ENCODE measurements at regions not wholly inside any gene's neighbourhood (a gene's known extent, or its start where the extent isn't known, plus 50 kb on each side); places are given as distances from the start of the nearest gene placed in this dataset.

- POLR2A ChIA-PET = no interaction called here
Observed at GRCh38 chr10:8454357-8454756, 399.9 kb downstream of the GATA3 start.

More at GRCh38 chr10:8454357-8454756, 399.9 kb downstream of the GATA3 start:
- ATAC-seq (no peak), FAIRE-seq (no peak), DNase-seq (ENCODE audit: low read depth, low spot score) (no peak)
- no peak overlapping the region for H3K4me2 ChIP-seq (ENCODE audit: control insufficient read depth, insufficient read depth)
- H3K4me3 ChIP-seq = no peak overlapping the region
- ChIA-PET RAD21 (ENCODE audit: unreplicated experiment) (no interaction called here), SMC1A (ENCODE audit: uncharacterized antibody, unreplicated experiment) (no interaction called here), CTCF (no interaction called here)
- H3K27ac ChIP-seq (ENCODE audit: control insufficient read depth, insufficient read depth) = no peak overlapping the region
- no peaks in the 10 kb centered on the region for H3K36me3 ChIP-seq (ENCODE audit: control insufficient read depth in 2 of 2, insufficient read depth in 2 of 2, low read length in 1 of 2)
- intact Hi-C loops (cut with micrococcal nuclease; ENCODE audit: unreplicated experiment) (no loop called here), in situ Hi-C loops (cut with MboI) (no loop called here)
- H3K4me1 ChIP-seq (ENCODE audit: control insufficient read depth, insufficient read depth, low read length) = no peaks in the 10 kb centered on the region
- no peaks in the 10 kb centered on the region for H4K20me1 ChIP-seq (ENCODE audit: control insufficient read depth, insufficient read depth)
- H3K79me2 ChIP-seq (ENCODE audit: control insufficient read depth, insufficient read depth, low read length) = no peaks in the 10 kb centered on the region
- H3K9ac ChIP-seq (ENCODE audit: control insufficient read depth, insufficient read depth, low read length) = no peak overlapping the region
- 33% methylated on average over 3 of the region's 3 CpGs for WGBS (ENCODE audit: insufficient coverage, insufficient replicate concordance, low lambda C conversion rate, missing lambda C conversion rate)
- H3K9me3 ChIP-seq (replicated peaks; ENCODE audit: control insufficient read depth, insufficient read depth, low read length) = no peaks in the 10 kb centered on the region; the same call in 2 of the 3 replicates
- BruUV-seq (replicated peaks) = no TSS peak
- TF ChIP-seq STAT3 (IDR thresholded peaks at IDR 0.05; ENCODE audit: low read depth, low read length) = no peak
- no peak for TF ChIP-seq CHD2 (IDR thresholded peaks at IDR 0.05; ENCODE audit: borderline replicate concordance, low read depth, low read length)
- no peak for TF ChIP-seq SUPT20H (IDR thresholded peaks at IDR 0.05; ENCODE audit: borderline replicate concordance, control insufficient read depth, low read depth, low read length)
- TF ChIP-seq TBL1XR1 (IDR thresholded peaks at IDR 0.05; ENCODE audit: low read depth, low read length) = no peak
- TF ChIP-seq IRF4 (IDR thresholded peaks at IDR 0.05; ENCODE audit: low read depth, low read length) = no peak
- no peak for TF ChIP-seq SUZ12 (IDR thresholded peaks at IDR 0.05; ENCODE audit: unreplicated experiment)
- TF ChIP-seq CHD1 (IDR thresholded peaks at IDR 0.05; ENCODE audit: low read depth, low read length) = no peak
- no peak for TF ChIP-seq ZNF687 (IDR thresholded peaks at IDR 0.05)
- H3K27me3 ChIP-seq (replicated peaks in 1 of 2; ENCODE audit: control insufficient read depth in 2 of 2, insufficient read depth in 2 of 2, low read length in 1 of 2) = no peaks in the 10 kb centered on the region
- H2AFZ ChIP-seq (ENCODE audit: control insufficient read depth, low read depth, low read length) = no peak overlapping the region
